OCI-LY7 (cell line): ENCODE measurements at regions not wholly inside any gene's neighbourhood (a gene's known extent, or its start where the extent isn't known, plus 50 kb on each side); places are given as distances from the start of the nearest gene placed in this dataset.
"Not testable (repeated sequence)": the region's sequence is repeated elsewhere in the genome, so short reads cannot be mapped to it uniquely, and the experiment has no call there.

Experiments used
- BruUV-seq: library from RNA; stranded (reverse); fragments of 400-500 nt; replicated peaks from 2 replicates; lab custom pipeline; 2021; lab: Mats Ljungman, UMichigan
- CTCF ChIA-PET: fragments of 300-600 bp; sonication (Branson Sonifier 250); formaldehyde crosslinking; loops from one replicate; lab custom pipeline; 2022; ENCODE audit warnings: antibody characterized with exemption; ENCODE audit not compliant: unreplicated experiment; lab: Charles Lee
- POLR2A ChIA-PET: fragments of 300-600 bp; sonication (Branson Sonifier 250); formaldehyde crosslinking; loops from one replicate; lab custom pipeline; 2022; ENCODE audit warnings: antibody characterized with exemption; lab: Charles Lee
- DNase-seq: peaks from one replicate; pipeline ENCODE4 v3.0.0-alpha.2; 2015; ENCODE audit warnings: low spot score
- H2AFZ ChIP-seq: fragments of 200-600 bp; sonication (generic), shearing (Covaris generic); 2 replicates; pipeline ENCODE4 v1.6.1; 2014; ENCODE audit warnings: mild to moderate bottlenecking, antibody characterized with exemption, low read length, moderate library complexity
- H3K27ac ChIP-seq: fragments of 200-600 bp; sonication (generic); 2 replicates; pipeline ENCODE4 v1.5.1; 2014; ENCODE audit warnings: mixed run types, low read depth, mild to moderate bottlenecking, moderate library complexity, low read length, inconsistent platforms; ENCODE audit not compliant: poor library complexity, severe bottlenecking
- H3K36me3 ChIP-seq: fragments of 200-600 bp; sonication (generic); 2 replicates; pipeline ENCODE4 v1.6.1; 2014; ENCODE audit warnings: mild to moderate bottlenecking, antibody characterized with exemption, low read length, moderate library complexity, mixed read lengths; ENCODE audit not compliant: insufficient read depth
- H3K4me1 ChIP-seq: fragments of 200-600 bp; sonication (generic); 2 replicates; pipeline ENCODE4 v1.5.1; 2014; ENCODE audit warnings: mild to moderate bottlenecking, low read length; ENCODE audit not compliant: insufficient read depth, poor library complexity, severe bottlenecking
- H3K4me2 ChIP-seq: fragments of 200-600 bp; sonication (generic); 2 replicates; pipeline ENCODE4 v1.6.1; 2014; ENCODE audit warnings: mild to moderate bottlenecking, low read length
- H3K4me3 ChIP-seq: fragments of 200-600 bp; sonication (generic); 2 replicates; pipeline ENCODE4 v1.5.1; 2014; ENCODE audit warnings: mild to moderate bottlenecking, low read depth, low read length; ENCODE audit not compliant: poor library complexity, severe bottlenecking
- H3K79me2 ChIP-seq: fragments of 200-600 bp; sonication (generic); 2 replicates; pipeline ENCODE4 v1.6.1; 2016; ENCODE audit warnings: low read depth, mild to moderate bottlenecking, low read length, moderate library complexity, mixed read lengths; ENCODE audit not compliant: insufficient read depth
- H3K9me2 ChIP-seq: fragments of 200-600 bp; sonication (generic); 2 replicates; pipeline ENCODE4 v1.6.1; 2016; ENCODE audit warnings: mild to moderate bottlenecking, low read length, mixed read lengths; ENCODE audit not compliant: insufficient read depth
- H3K9me3 ChIP-seq: fragments of 200-600 bp; sonication (generic); 2 replicates; pipeline ENCODE4 v1.6.1; 2014; ENCODE audit warnings: mild to moderate bottlenecking, mixed run types, low read length, mixed read lengths
- H4K20me1 ChIP-seq: fragments of 200-600 bp; sonication (generic); 2 replicates; pipeline ENCODE4 v1.6.1; 2014; ENCODE audit warnings: mild to moderate bottlenecking, antibody characterized with exemption, low read length, moderate library complexity, mixed read lengths; ENCODE audit not compliant: insufficient read depth
- EZH2phosphoT487 ChIP-seq: fragments of 200-600 bp; sonication (generic); IDR thresholded peaks from 2 replicates; pipeline ENCODE4 v1.6.1; 2018; ENCODE audit warnings: low read depth, borderline replicate concordance, mild to moderate bottlenecking, mixed run types, antibody characterized with exemption, low read length, moderate library complexity, mixed read lengths
- intact Hi-C: fragments of 100-400 bp; cut with micrococcal nuclease; formaldehyde crosslinking; loops from one replicate; pipeline ENCODE4 v1.10.0; 2022; ENCODE audit not compliant: unreplicated experiment
- TF ChIP-seq, protein P1 (sequence below): fragments of 200-600 bp; sonication (generic); conservative IDR thresholded peaks from 2 replicates; pipeline ENCODE4 v1.5.1; 2014; ENCODE audit warnings: mild to moderate bottlenecking, antibody characterized with exemption, low read length, moderate library complexity, mixed read lengths

DNA sequence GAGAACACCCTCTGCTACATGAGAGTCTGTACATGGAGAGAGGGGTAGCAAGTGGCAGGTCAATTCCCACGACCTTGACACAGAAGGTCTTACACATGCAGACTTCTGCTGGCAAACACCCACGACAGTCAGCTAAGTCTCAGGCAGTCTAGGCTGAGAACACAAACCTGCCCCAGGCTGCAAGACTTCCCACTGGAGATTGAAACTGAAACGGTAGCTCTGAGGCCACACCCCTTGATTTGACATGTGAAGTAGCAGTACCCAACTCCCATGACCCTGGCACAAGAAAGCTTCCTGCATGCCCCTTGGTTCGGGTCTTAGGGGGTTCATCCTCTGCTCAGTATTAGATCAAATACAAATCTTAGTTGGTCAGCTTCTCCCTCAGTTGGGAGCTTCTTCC lies 420.8 kb upstream of the NDN start:
- H3K9me3 ChIP-seq, H3K4me2 ChIP-seq, CTCF ChIA-PET, H3K4me1 ChIP-seq, H3K9me2 ChIP-seq, H3K36me3 ChIP-seq, H3K79me2 ChIP-seq, intact Hi-C loops, POLR2A ChIA-PET, H3K27ac ChIP-seq, BruUV-seq, DNase-seq, H3K4me3 ChIP-seq, H2AFZ ChIP-seq, H4K20me1 ChIP-seq: not testable (repeated sequence)

DNA sequence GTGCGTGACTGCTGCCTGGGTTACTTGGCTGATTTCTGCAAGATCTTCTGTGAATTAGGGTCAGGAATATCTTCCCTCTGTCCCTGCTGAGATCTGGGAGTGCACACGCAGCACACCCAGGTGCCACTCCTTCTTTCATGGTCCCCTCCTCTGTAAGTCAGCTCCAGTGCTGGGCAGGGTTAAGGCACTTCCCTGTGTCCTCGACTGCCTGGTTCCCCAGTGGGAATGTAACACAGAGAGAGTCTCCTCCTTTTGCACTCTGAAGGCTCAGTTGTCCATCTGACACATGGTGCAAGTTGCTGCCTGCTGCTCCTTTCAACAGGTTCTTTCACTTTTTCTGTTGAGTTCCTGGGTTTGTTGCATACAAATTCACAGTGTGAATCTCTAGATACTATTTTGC lies 421.2 kb upstream of the NDN start:
- H4K20me1 ChIP-seq, H2AFZ ChIP-seq, H3K4me1 ChIP-seq, H3K27ac ChIP-seq, H3K9me3 ChIP-seq, H3K4me2 ChIP-seq, H3K79me2 ChIP-seq, POLR2A ChIA-PET, intact Hi-C loops, DNase-seq, BruUV-seq, H3K4me3 ChIP-seq, H3K9me2 ChIP-seq, CTCF ChIA-PET, H3K36me3 ChIP-seq: not testable (repeated sequence)

DNA sequence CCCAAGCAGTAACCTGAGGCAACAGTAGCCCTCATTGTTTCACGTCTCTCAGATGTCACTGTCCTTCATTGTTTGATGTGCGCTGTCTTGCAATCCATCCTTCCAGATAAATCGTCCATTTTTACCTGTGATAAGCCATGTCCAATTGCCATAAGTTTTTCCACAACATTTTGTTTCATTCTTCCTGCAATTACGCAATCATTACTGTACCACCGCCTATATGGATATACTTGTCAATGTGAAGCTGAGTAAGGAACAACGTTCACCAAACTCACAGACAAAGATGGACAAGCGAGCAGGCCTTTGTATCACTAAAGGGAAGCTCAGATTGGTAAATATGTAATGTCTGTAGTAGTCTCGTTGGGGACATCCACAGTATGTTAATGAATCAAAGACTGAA lies 452.5 kb upstream of the NDN start:
- H3K4me1 ChIP-seq, intact Hi-C loops, POLR2A ChIA-PET, CTCF ChIA-PET, BruUV-seq, H3K4me3 ChIP-seq, H3K27ac ChIP-seq, H3K9me3 ChIP-seq, H3K36me3 ChIP-seq, H3K9me2 ChIP-seq, DNase-seq, H3K79me2 ChIP-seq, H3K4me2 ChIP-seq, H2AFZ ChIP-seq, H4K20me1 ChIP-seq: not testable (repeated sequence)

DNA sequence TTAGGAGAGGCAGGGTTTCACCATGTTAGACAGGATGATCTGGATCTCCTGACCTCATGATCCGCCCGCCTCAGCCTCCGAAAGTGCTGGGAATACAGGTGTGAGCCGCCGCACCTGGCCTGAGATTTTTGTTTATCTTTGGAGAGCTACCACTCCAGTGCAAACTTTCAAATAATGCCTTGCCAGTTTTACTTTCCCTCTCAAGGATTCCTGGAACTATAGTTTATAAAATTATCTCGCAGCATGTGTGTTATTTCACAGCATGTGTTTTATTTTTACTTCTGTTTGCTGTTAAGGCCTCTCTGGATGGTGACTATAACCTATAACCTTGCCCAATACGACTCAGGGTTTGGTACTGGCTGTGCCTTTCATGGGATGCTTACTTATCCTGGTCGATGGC lies 458.0 kb upstream of the NDN start:
- H3K27ac ChIP-seq, H3K9me2 ChIP-seq, DNase-seq, BruUV-seq, H3K4me2 ChIP-seq, H4K20me1 ChIP-seq, H3K9me3 ChIP-seq, H2AFZ ChIP-seq, H3K4me1 ChIP-seq, intact Hi-C loops, POLR2A ChIA-PET, H3K4me3 ChIP-seq, CTCF ChIA-PET, H3K79me2 ChIP-seq, H3K36me3 ChIP-seq: not testable (repeated sequence)

DNA sequence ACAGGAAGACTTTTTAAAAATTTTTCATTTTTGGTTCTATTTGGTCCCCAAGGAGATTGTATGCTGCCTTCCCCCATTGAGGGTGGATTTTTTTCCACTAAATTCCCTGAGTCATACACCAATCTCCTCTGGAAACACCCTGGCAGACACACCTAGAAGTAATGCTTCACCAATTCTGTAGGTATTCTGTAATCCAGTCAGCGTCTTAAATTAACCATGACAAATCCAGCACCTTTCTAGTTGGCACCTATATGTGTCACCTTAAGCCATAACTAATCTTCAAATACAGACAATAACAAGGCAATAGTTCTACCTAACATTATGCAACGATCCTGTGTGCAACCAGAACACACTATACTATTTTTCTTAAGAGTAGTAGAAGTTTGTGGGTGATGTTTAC lies 459.1 kb upstream of the NDN start:
- no TSS peak for BruUV-seq
- TF ChIP-seq, protein P1, sequence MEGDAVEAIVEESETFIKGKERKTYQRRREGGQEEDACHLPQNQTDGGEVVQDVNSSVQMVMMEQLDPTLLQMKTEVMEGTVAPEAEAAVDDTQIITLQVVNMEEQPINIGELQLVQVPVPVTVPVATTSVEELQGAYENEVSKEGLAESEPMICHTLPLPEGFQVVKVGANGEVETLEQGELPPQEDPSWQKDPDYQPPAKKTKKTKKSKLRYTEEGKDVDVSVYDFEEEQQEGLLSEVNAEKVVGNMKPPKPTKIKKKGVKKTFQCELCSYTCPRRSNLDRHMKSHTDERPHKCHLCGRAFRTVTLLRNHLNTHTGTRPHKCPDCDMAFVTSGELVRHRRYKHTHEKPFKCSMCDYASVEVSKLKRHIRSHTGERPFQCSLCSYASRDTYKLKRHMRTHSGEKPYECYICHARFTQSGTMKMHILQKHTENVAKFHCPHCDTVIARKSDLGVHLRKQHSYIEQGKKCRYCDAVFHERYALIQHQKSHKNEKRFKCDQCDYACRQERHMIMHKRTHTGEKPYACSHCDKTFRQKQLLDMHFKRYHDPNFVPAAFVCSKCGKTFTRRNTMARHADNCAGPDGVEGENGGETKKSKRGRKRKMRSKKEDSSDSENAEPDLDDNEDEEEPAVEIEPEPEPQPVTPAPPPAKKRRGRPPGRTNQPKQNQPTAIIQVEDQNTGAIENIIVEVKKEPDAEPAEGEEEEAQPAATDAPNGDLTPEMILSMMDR: no peak
- TF ChIP-seq EZH2phosphoT487: no peak

More for the DNA sequence above, 459.1 kb upstream of the NDN start:
- no peak overlapping the region for H3K4me3 ChIP-seq
- H3K4me1 ChIP-seq: no peaks in the 10 kb centered on the region
- H3K9me3 ChIP-seq: no peaks in the 10 kb centered on the region
- H3K79me2 ChIP-seq: no peaks in the 10 kb centered on the region
- ChIA-PET POLR2A (no interaction called here), CTCF (no interaction called here)
- H3K36me3 ChIP-seq: no peaks in the 10 kb centered on the region
- H2AFZ ChIP-seq: no peak overlapping the region
- H3K9me2 ChIP-seq: no peaks in the 10 kb centered on the region
- H4K20me1 ChIP-seq: no peaks in the 10 kb centered on the region
- intact Hi-C loops: no loop called here
- no peak for DNase-seq
- no peak overlapping the region for H3K27ac ChIP-seq
- no peak overlapping the region for H3K4me2 ChIP-seq
